Omental fat pad (tissue), 3 donors: ENCODE measurements at regions not wholly inside any gene's neighbourhood (a gene's known extent, or its start where the extent isn't known, plus 50 kb on each side); places are given as distances from the start of the nearest gene placed in this dataset.

Experiments
- ATAC-seq: fragments of 150-250 bp; one replicate; pipeline ENCODE4 v1.9.1; 2016; ENCODE audit warnings: mild to moderate bottlenecking, moderate library complexity; ENCODE audit not compliant: low FRiP score
- DNase-seq: peaks from one replicate; pipeline ENCODE4 v3.0.0-alpha.2; 2019; ENCODE audit warnings: low spot score
- CTCF ChIP-seq, 3 donors: fragments of 450-650 bp; IDR thresholded peaks; one replicate each; pipeline ENCODE4 v1.5.1; 2016 to 2017; ENCODE audit warnings: antibody characterized with exemption in 3 of 3, mild to moderate bottlenecking in 3 of 3, moderate library complexity in 2 of 3

- DNase-seq (no peak), ATAC-seq (no peak)
- TF ChIP-seq CTCF (IDR thresholded peaks at IDR 0.05) = no peak
Measured at GRCh38 chr18:45403341-45404049, 211.8 kb upstream of the SLC14A2 start.

- ATAC-seq (no peak), DNase-seq (no peak)
- no peak for TF ChIP-seq CTCF (IDR thresholded peaks at IDR 0.05)
Measured at GRCh38 chr18:45408218-45408617, 207.1 kb upstream of the SLC14A2 start.

GRCh38 chr18:45409971-45410370 is 205.3 kb upstream of the SLC14A2 start:
- no peak for TF ChIP-seq CTCF (IDR thresholded peaks at IDR 0.05)
- DNase-seq = no peak
- no peak for ATAC-seq

- DNase-seq (no peak), ATAC-seq (no peak)
- TF ChIP-seq CTCF (IDR thresholded peaks at IDR 0.05) = no peak
Measured at GRCh38 chr18:45412577-45412976, 202.7 kb upstream of the SLC14A2 start.

- no peak for DNase-seq
- TF ChIP-seq CTCF (IDR thresholded peaks at IDR 0.05) = no peak
- ATAC-seq = peak; percentile 64
Measured at GRCh38 chr18:45413180-45413836, 202.0 kb upstream of the SLC14A2 start.

GRCh38 chr18:45415614-45416013 is 199.7 kb upstream of the SLC14A2 start:
- no peak for TF ChIP-seq CTCF (IDR thresholded peaks at IDR 0.05)
- no peak for DNase-seq
- no peak for ATAC-seq

GRCh38 chr18:45416168-45416567 is 199.1 kb upstream of the SLC14A2 start:
- ATAC-seq (no peak), DNase-seq (no peak)
- TF ChIP-seq CTCF (IDR thresholded peaks at IDR 0.05) = no peak
